ENCODE measurements at regions not wholly inside any gene's neighbourhood (a gene's known extent, or its start where the extent isn't known, plus 50 kb on each side); places are given as distances from the start of the nearest gene placed in this dataset.

- intact Hi-C loops (cut with DNase I; ENCODE audit: low total_unique reads) = no loop called here
- Histone ChIP-seq H3K4me3 (no peak overlapping the region), H3K27me3 (no peaks in the 10 kb centered on the region), H3K4me1 (no peaks in the 10 kb centered on the region), H3K36me3 (no peaks in the 10 kb centered on the region), H3K27ac (no peak overlapping the region), H3K9me3 (no peaks in the 10 kb centered on the region)
- TF ChIP-seq EP300 (IDR thresholded peaks at IDR 0.05) = no peak
- no peak for TF ChIP-seq POLR2A (IDR thresholded peaks at IDR 0.05)
- TF ChIP-seq, protein P1, sequence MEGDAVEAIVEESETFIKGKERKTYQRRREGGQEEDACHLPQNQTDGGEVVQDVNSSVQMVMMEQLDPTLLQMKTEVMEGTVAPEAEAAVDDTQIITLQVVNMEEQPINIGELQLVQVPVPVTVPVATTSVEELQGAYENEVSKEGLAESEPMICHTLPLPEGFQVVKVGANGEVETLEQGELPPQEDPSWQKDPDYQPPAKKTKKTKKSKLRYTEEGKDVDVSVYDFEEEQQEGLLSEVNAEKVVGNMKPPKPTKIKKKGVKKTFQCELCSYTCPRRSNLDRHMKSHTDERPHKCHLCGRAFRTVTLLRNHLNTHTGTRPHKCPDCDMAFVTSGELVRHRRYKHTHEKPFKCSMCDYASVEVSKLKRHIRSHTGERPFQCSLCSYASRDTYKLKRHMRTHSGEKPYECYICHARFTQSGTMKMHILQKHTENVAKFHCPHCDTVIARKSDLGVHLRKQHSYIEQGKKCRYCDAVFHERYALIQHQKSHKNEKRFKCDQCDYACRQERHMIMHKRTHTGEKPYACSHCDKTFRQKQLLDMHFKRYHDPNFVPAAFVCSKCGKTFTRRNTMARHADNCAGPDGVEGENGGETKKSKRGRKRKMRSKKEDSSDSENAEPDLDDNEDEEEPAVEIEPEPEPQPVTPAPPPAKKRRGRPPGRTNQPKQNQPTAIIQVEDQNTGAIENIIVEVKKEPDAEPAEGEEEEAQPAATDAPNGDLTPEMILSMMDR (IDR thresholded peaks at IDR 0.05) = no peak
- TF ChIP-seq POLR2AphosphoS5 (IDR thresholded peaks at IDR 0.05) = no peak
- 61 to 84% (median 83%) methylated on average over 3 of the region's 3 CpGs for WGBS, 5 donors
- DNase-seq = no peak
These were observed 53.5 kb upstream of the DCBLD2 start for GRCh38 chr3:98954791-98955604.

DNA sequence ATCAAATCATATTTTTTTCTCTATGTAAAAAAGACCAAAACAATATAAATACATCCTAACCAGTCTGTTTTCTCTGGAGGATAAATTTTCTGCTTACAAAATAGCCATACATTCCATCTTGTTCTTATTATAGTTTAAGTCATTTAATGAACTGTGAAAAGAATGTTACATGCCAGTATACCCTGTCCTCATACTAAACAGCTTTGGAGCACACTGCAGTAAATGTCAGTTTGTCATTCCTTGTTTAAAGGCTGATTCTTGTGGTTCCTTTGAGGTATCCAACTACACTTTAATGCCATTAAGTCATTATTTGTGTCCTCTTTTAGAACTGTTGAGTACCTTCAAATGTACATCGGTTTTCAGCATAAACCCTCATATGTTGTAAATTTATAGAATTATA lies 52.7 kb upstream of the DCBLD2 start:
- TF ChIP-seq POLR2AphosphoS5 (IDR thresholded peaks at IDR 0.05) (no peak), POLR2A (IDR thresholded peaks at IDR 0.05) (no peak), EP300 (IDR thresholded peaks at IDR 0.05) (no peak)
- TF ChIP-seq, protein P1 (IDR thresholded peaks at IDR 0.05) = no peak
- WGBS, 5 donors = 45 to 85% (median 80%) methylated on average over 1 of the region's 1 CpG
- Histone ChIP-seq H3K4me1 (no peaks in the 10 kb centered on the region), H3K27me3 (no peaks in the 10 kb centered on the region), H3K27ac (no peak overlapping the region), H3K4me3 (no peak overlapping the region), H3K9me3 (no peaks in the 10 kb centered on the region), H3K36me3 (no peaks in the 10 kb centered on the region)
- intact Hi-C loops (cut with DNase I; ENCODE audit: low total_unique reads) = no loop called here
- DNase-seq = no peak

DNA sequence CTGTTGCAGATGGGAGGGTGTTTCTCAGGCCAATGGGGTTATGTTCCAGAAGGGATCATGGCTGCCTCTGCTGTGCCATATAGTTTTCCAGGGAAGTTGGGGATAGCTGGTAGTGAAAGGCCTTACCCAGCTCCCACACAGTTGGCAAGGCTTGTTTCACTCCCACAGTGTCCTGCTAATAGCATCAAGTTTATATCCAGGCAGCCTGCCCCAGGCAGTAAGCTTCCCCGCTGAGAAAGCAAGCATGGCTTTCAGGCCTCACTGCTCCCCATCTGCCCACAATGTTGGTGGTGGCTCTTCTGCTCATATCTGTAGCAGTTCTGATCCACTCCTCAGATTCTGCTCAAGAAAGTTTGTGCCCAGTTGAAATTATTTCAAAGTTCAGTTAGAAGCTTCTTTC lies 50.9 kb upstream of the DCBLD2 start:
- DNase-seq = no peak
- H3K36me3 ChIP-seq = no peaks in the 10 kb centered on the region
- H3K27me3 ChIP-seq = no peaks in the 10 kb centered on the region
- no peak overlapping the region for H3K27ac ChIP-seq
- intact Hi-C loops (cut with DNase I; ENCODE audit: low total_unique reads) = no loop called here
- H3K4me1 ChIP-seq = no peaks in the 10 kb centered on the region
- WGBS, 5 donors = 75 to 98% (median 88%) methylated on average over 1 of the region's 1 CpG
- no peak overlapping the region for H3K4me3 ChIP-seq
- no peaks in the 10 kb centered on the region for H3K9me3 ChIP-seq
- TF ChIP-seq EP300 (IDR thresholded peaks at IDR 0.05) = no peak
- TF ChIP-seq POLR2AphosphoS5 (IDR thresholded peaks at IDR 0.05) = no peak
- TF ChIP-seq POLR2A (IDR thresholded peaks at IDR 0.05) = no peak
- TF ChIP-seq, protein P1 (IDR thresholded peaks at IDR 0.05) = no peak

Small RNA genes lying in the stretch of these regions (small RNA-seq; reads per million reads assigned to genes)
- gene AC107297.1 (0 reads per million in 4 donors), gene RF00066 (0 reads per million in 4 donors)

Data from stomach (tissue), 8 donors.